Neural cell (in vitro differentiated cells): ENCODE measurements at regions not wholly inside any gene's neighbourhood (a gene's known extent, or its start where the extent isn't known, plus 50 kb on each side); places are given as distances from the start of the nearest gene placed in this dataset.

ENCODE experiments used
- EP300 ChIP-seq: fragments of 450-650 bp; conservative IDR thresholded peaks from 2 replicates; pipeline ENCODE4 v1.6.1; 2014; ENCODE audit warnings: antibody characterized with exemption, mild to moderate bottlenecking, moderate library complexity; ENCODE audit not compliant: poor library complexity, severe bottlenecking
- EZH2 ChIP-seq: fragments of 200-600, 300-800 bp; shearing (Covaris generic), sonication (generic); IDR thresholded peaks from 2 replicates; pipeline ENCODE4 v1.6.1; 2014; ENCODE audit warnings: antibody characterized with exemption, low read length, borderline replicate concordance, mild to moderate bottlenecking; ENCODE audit not compliant: insufficient read depth, poor library complexity, severe bottlenecking
- MXI1 ChIP-seq: fragments of 450-650 bp; conservative IDR thresholded peaks from 2 replicates; pipeline ENCODE4 v1.6.1; 2014; ENCODE audit warnings: antibody characterized with exemption, mild to moderate bottlenecking; ENCODE audit not compliant: poor library complexity, severe bottlenecking
- POLR2AphosphoS5 ChIP-seq: IDR thresholded peaks from 2 replicates; pipeline ENCODE4 v1.6.1; 2012
- RAD21 ChIP-seq: fragments of 450-650 bp; conservative IDR thresholded peaks from 2 replicates; pipeline ENCODE4 v1.6.1; 2014; ENCODE audit warnings: antibody characterized with exemption, mild to moderate bottlenecking, moderate library complexity
- SMC3 ChIP-seq: fragments of 450-650 bp; conservative IDR thresholded peaks from 2 replicates; pipeline ENCODE4 v1.6.1; 2014; ENCODE audit warnings: antibody characterized with exemption, mild to moderate bottlenecking, moderate library complexity; ENCODE audit not compliant: poor library complexity
- TAF1 ChIP-seq: IDR thresholded peaks from 2 replicates; pipeline ENCODE4 v1.6.1; 2012; ENCODE audit warnings: low read depth
- TF ChIP-seq, protein P1 (sequence below): fragments of 450-650 bp; IDR thresholded peaks from 2 replicates; pipeline ENCODE4 v1.5.1; 2014; ENCODE audit warnings: antibody characterized with exemption, mild to moderate bottlenecking, moderate library complexity; ENCODE audit not compliant: poor library complexity, severe bottlenecking
- TF ChIP-seq, protein P2 (sequence below): IDR thresholded peaks from 2 replicates; pipeline ENCODE4 v1.6.1; 2012; ENCODE audit warnings: borderline replicate concordance

GRCh38 chr21:27513016-27513415, 546.1 kb upstream of the ADAMTS5 start:
- TF ChIP-seq, protein P1, sequence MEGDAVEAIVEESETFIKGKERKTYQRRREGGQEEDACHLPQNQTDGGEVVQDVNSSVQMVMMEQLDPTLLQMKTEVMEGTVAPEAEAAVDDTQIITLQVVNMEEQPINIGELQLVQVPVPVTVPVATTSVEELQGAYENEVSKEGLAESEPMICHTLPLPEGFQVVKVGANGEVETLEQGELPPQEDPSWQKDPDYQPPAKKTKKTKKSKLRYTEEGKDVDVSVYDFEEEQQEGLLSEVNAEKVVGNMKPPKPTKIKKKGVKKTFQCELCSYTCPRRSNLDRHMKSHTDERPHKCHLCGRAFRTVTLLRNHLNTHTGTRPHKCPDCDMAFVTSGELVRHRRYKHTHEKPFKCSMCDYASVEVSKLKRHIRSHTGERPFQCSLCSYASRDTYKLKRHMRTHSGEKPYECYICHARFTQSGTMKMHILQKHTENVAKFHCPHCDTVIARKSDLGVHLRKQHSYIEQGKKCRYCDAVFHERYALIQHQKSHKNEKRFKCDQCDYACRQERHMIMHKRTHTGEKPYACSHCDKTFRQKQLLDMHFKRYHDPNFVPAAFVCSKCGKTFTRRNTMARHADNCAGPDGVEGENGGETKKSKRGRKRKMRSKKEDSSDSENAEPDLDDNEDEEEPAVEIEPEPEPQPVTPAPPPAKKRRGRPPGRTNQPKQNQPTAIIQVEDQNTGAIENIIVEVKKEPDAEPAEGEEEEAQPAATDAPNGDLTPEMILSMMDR = no peak
- no peak for TF ChIP-seq TAF1
- no peak for TF ChIP-seq EP300
- TF ChIP-seq, protein P2, sequence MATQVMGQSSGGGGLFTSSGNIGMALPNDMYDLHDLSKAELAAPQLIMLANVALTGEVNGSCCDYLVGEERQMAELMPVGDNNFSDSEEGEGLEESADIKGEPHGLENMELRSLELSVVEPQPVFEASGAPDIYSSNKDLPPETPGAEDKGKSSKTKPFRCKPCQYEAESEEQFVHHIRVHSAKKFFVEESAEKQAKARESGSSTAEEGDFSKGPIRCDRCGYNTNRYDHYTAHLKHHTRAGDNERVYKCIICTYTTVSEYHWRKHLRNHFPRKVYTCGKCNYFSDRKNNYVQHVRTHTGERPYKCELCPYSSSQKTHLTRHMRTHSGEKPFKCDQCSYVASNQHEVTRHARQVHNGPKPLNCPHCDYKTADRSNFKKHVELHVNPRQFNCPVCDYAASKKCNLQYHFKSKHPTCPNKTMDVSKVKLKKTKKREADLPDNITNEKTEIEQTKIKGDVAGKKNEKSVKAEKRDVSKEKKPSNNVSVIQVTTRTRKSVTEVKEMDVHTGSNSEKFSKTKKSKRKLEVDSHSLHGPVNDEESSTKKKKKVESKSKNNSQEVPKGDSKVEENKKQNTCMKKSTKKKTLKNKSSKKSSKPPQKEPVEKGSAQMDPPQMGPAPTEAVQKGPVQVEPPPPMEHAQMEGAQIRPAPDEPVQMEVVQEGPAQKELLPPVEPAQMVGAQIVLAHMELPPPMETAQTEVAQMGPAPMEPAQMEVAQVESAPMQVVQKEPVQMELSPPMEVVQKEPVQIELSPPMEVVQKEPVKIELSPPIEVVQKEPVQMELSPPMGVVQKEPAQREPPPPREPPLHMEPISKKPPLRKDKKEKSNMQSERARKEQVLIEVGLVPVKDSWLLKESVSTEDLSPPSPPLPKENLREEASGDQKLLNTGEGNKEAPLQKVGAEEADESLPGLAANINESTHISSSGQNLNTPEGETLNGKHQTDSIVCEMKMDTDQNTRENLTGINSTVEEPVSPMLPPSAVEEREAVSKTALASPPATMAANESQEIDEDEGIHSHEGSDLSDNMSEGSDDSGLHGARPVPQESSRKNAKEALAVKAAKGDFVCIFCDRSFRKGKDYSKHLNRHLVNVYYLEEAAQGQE = no peak
- TF ChIP-seq POLR2AphosphoS5 = no peak
- TF ChIP-seq EZH2 = no peak
- no peak for TF ChIP-seq MXI1
- TF ChIP-seq SMC3 = no peak
- no peak for TF ChIP-seq RAD21
